ENCODE measurements at regions not wholly inside any gene's neighbourhood (a gene's known extent, or its start where the extent isn't known, plus 50 kb on each side); places are given as distances from the start of the nearest gene placed in this dataset.

GRCh38 chr15:46636206-46636605 lies 1001.4 kb downstream of the SQOR start:
- no peak for TF ChIP-seq CTCF (IDR thresholded peaks at IDR 0.05)
- TF ChIP-seq REST (IDR thresholded peaks at IDR 0.05; ENCODE audit: insufficient read depth in 1 of 2, low read depth in 2 of 2, low read length in 1 of 2): no peak
- no peak for TF ChIP-seq POLR2AphosphoS5 (IDR thresholded peaks at IDR 0.05; ENCODE audit: low read depth, low read length)
- no peak for TF ChIP-seq TCF7L2 (IDR thresholded peaks at IDR 0.05; ENCODE audit: low read depth, low read length)
- no peak for TF ChIP-seq SIN3A (IDR thresholded peaks at IDR 0.05; ENCODE audit: borderline replicate concordance, insufficient read depth, low read depth, low read length)
